RKO (cell line): ENCODE measurements at regions not wholly inside any gene's neighbourhood (a gene's known extent, or its start where the extent isn't known, plus 50 kb on each side); places are given as distances from the start of the nearest gene placed in this dataset.

Source experiments
- DNase-seq: peaks from one replicate; pipeline ENCODE4 v3.0.0-alpha.2; 2016; ENCODE audit warnings: low spot score

- DNase-seq = no peak
Observed at GRCh38 chr10:57874810-57875209, 392.9 kb downstream of the IPMK start.

DNA sequence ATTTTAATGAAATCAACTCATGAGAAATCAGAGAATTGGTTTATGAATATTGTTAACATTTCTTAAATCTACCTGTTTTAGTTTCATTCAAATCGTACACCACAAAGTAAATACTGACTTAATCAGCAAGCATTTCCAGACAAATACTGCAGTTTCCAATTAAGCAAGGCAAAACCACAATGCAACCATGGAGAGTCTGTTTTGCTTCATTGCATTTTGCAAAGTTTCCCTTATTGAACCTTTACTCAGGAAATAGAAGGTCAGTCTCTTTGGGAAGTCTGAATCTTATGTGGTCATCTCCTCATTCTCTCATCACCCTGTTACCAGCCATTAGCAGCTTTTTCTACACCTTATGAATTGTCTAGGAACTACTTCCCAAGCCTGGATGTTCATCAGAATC is 400.5 kb downstream of the IPMK start:
- DNase-seq = no peak

- DNase-seq = no peak
Observed at GRCh38 chr10:57864765-57865680, 402.7 kb downstream of the IPMK start.

DNA sequence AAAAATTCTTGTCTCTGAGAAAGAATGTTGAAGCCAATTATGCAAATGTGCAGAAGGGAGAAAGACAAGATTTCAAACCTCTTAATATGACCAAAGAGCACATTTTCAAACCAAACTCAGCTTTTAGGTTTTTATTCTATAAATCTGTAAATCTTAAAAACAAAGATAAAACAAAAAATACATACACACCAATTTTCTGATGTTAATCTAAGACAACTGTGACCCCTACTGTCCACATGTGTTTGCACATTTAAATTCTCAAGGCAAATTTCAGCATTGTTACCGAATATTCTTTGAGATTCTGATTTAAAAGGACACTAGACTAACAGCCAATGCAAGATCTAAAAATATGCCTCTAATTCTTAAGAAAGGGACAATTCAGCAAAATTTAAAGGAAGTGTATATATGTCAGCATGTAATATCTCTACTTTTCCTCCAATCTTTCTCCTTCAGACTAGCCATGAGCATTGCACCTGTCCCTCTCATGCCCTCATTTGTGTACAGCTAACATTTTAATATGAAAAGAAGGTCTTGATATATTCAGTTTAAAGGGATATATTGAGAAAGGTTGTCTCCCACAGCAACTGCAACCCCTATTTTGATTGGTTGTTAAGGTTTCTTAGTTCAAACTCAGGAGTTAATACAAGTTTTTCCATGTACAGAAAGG is 417.9 kb downstream of the IPMK start:
- peak; percentile 41 for DNase-seq

- DNase-seq = no peak
Observed at GRCh38 chr10:57846307-57847065, 421.2 kb downstream of the IPMK start.

GRCh38 chr10:57844387-57844998 is 423.2 kb downstream of the IPMK start:
- DNase-seq = no peak

DNA sequence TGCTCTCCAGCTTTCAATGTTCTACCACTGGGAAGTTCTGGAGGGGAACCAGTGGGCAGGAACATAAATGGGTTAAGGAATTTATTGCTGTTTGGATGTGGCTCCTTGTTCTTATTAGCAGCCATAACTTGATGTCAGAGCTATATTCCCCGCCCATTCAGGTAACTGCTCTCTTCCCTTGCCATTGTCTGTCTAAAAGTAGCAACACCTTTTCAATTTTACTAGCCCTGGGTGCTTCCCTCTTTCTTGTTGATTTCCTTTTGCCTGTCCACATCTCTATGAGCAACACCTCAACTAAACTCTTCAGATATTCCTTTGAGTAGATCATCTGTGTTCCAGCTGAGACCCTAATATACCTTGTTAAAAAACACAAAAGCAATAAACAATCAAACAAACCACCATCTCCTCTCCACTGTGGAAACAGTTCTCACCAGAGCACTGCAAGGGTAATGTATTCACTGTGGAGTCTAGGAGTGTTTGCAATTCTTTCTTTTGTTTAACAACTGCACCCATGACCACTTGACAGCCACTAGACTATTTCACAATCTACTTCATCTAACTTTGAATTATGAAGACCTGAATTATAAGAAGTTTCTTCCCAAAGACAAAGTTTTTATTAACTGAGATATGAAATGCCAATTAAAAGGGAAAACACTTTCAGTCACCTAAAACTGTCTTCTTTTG is 436.7 kb downstream of the IPMK start:
- DNase-seq = no peak

DNA sequence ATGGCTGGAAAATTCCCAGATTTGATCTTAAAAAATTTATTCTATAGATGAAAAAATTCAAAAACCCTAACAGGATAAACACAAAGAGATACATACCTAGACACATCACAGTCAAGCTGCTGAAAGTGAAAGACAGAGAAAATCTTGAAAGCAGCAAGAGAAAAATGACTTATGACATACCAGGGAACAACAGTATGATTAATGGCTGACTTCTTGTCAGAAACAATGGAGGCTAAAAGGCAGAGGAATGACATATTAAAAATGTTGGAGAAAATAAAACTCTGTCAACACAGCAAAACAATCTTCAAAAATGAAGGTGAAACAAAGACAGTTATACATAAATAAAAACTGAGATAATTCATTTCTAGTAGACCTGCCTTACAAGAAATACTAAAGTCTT is 442.7 kb downstream of the IPMK start:
- no peak for DNase-seq

GRCh38 chr10:57823398-57823797 is 444.3 kb downstream of the IPMK start:
- no peak for DNase-seq

DNA sequence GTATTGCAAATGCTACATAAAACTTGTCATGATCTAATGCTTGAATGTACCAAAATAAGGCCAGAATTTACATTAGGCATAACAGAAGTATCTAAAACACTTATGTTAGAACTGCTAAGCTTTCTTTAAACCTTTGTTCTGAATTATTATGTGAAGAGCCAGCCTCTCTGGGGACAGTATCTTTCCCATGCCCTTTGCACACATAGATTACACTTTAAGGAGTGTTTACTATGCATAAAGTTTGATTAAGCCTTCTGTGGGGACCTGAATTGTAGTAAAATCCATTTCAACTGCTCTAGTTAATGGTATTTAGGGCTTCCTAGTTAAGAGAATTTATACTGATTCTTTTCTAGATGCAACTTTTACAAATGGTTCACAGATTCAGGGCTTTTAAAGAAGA is 444.7 kb downstream of the IPMK start:
- DNase-seq = no peak

- DNase-seq = no peak
Observed at GRCh38 chr10:57818522-57818921, 449.2 kb downstream of the IPMK start.

DNA sequence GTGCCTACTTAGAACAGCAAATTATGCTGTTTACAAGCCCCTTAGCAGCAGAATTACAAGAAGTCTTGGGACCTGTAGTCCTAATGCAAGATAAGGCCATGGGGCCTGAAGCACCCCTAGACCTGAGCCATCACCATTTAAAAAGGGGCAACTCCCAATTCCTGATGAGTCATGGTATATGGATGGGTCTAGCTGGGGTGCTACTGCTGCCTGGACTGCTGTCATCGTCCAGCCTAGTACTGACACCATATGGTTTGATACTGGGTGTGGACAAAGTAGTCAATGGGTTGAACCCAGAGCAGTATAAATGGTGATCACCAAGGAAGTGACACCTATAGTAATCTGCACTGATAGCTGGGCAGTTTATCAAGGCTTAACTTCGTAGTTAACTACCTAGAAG is 450.0 kb downstream of the IPMK start:
- no peak for DNase-seq

DNA sequence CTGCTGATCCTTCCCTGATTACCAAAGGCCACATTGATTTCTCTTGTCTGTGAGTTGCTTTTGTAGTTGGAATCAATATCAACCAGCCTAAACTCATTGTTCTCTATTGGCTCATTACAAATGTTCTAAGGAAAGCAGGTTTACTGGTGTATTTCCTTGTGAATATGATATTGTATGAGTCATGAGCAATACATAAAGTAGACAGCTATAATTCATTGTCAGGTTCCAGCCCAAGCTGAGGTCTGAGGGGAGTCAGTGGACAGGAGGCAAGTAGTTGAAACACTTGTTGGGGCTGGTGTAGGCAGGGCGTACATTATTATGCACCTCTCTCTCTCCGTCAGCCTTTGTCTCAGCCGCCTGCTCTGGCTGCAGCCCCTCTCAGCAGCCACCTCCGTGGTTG is 451.7 kb downstream of the IPMK start:
- DNase-seq = no peak

DNA sequence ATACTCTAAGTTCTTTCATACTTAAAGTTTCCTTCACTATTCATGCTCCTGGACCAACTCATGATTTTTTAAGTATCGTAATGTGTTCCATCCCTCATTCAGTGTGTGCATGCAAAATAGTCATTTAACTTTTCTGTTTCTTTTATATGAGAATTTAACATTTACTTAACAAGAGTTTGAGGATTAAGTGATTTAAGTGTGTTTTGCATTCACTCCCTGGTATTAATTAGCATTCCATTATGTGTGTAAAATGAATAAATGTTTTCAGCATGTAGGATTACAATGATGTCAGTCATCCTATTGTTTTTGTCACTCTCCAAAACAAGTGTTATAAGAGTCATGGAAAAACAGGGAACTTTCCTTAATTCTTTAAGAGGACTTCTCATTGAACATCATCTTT is 457.7 kb downstream of the IPMK start:
- DNase-seq = no peak

- no peak for DNase-seq
Observed at GRCh38 chr10:57807906-57808305, 459.8 kb downstream of the IPMK start.

- DNase-seq = no peak
Observed at GRCh38 chr10:57806675-57807074, 461.0 kb downstream of the IPMK start.

DNA sequence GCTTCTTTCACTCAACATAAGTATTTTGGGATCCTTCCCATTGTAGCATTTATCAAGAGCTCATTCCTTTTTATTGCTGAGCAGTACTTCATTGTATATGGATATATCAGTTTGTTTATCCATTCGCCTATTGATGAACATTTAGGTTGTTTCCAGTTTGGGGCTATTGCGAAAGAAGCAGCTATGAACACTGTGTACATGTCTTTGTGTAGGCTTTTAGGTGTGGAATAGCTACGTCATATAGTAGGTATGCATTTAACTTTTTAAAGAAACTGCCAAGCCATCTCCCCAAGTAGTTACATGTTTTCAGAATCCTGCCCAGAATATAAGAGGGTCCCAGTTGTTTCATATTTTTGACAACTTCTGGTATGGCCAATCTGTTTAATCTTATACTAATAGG is 468.1 kb downstream of the IPMK start:
- DNase-seq = no peak

DNA sequence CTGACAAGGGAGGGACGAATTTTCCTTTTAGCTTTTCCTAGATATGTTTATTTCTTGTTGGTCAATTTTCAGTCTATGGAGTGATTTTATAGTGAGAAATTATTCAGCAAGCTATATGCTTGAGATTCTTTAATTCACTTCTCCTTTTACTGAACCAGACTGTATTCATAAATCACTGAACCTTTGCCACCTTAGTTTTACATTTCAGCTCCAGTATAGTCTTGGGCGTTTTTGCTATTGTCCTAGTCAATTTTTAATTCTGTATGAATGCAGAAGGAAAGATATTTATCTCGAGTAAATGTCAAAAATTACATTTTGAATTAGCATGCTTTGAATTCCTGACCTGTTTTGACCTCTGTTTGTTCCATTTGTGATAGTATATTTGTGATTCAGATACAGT is 468.9 kb downstream of the IPMK start:
- DNase-seq = no peak

DNA sequence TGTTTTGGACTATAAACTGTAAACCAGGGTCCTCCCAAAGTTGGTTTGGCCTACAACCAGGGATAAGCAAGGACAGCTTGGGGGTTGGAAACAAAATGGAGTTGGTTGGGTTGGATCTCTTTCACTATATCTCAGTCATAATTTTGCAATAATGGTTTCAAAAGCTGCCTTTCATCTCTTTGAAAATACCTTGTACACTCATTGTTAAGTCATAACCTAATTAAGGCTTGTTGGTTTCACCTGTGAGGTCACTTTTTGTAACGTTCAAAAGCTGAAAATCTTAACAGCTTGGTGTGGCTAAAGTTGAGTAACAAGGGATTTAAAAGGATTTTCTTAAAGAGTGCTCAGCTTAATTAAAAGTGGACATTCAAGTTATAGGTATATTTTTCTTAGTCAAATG is 476.1 kb downstream of the IPMK start:
- DNase-seq = no peak

- no peak for DNase-seq
Observed at GRCh38 chr10:57790703-57791102, 477.0 kb downstream of the IPMK start.

DNA sequence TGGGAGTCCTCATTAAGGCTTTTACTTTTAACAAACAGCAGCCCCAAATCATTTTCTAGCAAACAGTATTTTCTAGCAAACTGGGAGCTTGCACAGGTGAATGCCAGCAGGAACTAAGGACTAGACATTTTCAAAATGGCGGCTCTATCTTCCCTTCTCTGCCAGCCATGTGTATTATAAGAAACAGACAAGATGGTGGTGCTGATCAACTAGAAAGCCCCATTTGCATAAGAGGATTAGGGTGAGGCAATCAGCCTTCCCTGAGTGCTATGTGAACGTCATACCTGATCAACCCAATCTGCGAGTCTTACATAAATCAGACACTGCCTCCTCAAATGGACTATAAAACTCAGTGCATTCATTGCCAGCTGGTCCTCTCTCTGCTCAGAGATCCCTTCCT is 479.6 kb downstream of the IPMK start:
- DNase-seq = no peak
